ENCODE measurements at regions not wholly inside any gene's neighbourhood (a gene's known extent, or its start where the extent isn't known, plus 50 kb on each side); places are given as distances from the start of the nearest gene placed in this dataset.
"Not testable (repeated sequence)": the region's sequence is repeated elsewhere in the genome, so short reads cannot be mapped to it uniquely, and the experiment has no call there.

GRCh38 chr6:68575765-68576439 is 59.2 kb upstream of the ADGRB3 start:
- DNase-seq (ENCODE audit: low read depth in 2 of 3, low spot score in 2 of 3) = no peak

DNA sequence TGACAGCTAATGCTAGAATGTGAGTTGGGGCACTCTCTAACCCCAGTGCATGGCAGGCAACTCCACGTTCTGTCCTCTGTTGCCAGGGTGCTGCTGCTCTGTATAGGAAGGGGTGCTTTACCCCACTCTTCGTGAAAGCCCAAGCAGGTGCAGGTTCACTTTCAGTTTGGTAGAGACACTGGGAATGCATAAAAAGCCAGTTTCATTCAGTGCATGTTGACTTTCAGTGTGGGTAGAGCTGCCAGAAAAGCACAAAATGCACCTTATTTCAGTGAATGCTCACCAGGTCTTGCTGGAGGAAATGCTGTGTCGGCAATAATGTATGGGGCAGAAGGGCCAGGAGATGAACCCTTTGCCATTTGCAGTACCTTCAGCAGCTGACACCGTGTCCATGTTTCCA is 62.1 kb upstream of the ADGRB3 start:
- DNase-seq (ENCODE audit: low read depth in 2 of 3, low spot score in 2 of 3) = no peak

GRCh38 chr6:68572525-68572924 is 62.6 kb upstream of the ADGRB3 start:
- DNase-seq (ENCODE audit: low read depth in 2 of 3, low spot score in 2 of 3) = peak in 2 of 3 donors; percentile 58 to 59

- DNase-seq (ENCODE audit: low read depth in 2 of 3, low spot score in 2 of 3) = no peak
Observed at GRCh38 chr6:68559716-68560115, 75.4 kb upstream of the ADGRB3 start.

DNA sequence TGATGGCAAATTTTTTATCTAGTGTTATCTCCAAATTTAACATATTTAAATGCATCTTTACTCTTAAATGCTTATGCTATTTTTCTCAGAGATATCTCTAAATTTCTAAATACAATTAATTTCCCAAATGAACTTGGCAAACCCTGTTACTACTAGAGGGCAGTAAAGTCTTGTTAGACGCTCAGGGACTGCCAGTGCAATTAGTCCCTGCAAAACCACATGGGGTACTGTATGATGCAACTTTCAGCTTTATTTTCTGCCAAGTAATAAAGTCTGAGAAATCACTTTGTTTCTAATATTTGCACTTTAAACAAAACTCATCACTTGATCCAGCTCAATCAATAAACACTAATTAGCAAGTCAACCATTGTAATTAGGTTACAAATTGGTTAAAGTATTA is 76.0 kb upstream of the ADGRB3 start:
- peak in 1 of 3 donors; percentile 1 for DNase-seq (ENCODE audit: low read depth in 2 of 3, low spot score in 2 of 3)

DNA sequence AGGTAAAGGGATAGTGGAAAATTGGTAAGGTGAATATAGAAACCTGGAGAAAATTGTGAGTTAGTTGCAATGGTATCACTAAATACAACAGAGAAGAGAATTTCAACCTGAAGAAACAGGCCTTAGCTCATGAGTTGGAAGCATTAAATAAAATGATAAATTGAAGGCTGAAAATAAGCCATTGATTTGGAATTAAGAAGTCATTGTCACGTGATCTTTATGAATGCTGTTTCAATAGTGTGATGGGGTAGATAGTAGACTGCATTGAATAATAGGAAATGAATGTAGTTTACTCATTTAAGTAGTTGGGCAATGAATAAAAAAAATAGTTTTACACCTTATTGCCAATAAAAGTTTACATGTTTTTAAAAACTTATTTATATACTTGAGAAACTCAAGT is 88.5 kb upstream of the ADGRB3 start:
- no peak for DNase-seq (ENCODE audit: low read depth in 2 of 3, low spot score in 2 of 3)

DNA sequence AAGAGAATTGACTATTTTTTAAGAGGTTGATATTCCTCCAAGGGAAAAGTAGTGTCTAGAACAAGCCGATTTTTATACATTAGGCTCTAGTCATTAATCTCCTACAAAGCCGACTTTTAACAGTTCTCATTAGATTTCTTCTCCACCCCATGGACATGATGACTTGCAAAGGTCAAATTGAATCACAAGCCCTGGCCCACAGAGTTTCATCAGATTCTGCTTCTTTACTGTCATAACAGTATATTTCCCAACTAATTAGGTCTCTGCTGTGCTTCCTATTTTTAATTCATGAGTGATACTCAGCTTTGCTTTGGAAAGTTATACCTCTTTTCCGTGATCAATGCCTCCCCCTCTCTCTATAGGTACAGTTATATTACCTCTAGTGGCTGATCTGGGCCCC is 90.6 kb upstream of the ADGRB3 start:
- DNase-seq (ENCODE audit: low read depth in 2 of 3, low spot score in 2 of 3) = no peak

DNA sequence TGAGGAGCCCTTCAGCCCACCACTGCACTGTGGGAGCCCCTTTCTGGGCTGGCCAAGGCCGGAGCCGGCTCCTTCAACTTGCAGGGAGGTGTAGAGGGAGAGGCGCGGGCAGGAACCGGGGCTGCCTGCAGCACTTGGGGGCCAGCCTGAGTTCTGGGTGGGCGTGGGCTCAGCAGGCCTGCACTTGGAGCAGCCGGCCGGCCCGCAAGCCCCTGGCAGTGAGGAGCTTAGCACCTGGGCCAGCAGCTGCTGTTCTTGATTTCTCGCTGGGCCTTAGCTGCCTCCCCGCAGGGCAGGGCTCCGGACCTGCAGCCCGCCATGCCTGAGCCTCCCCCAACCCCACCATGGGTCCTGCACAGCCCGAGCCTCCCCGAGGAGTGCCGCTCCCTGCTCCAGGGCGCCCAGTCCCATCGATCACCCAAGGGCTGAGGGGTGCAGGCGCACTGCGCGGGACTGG is 101.7 kb upstream of the ADGRB3 start:
- DNase-seq (ENCODE audit: low read depth in 2 of 3, low spot score in 2 of 3) = no peak

GRCh38 chr6:68527691-68528090 is 107.4 kb upstream of the ADGRB3 start:
- no peak for DNase-seq (ENCODE audit: low read depth in 2 of 3, low spot score in 2 of 3)

DNA sequence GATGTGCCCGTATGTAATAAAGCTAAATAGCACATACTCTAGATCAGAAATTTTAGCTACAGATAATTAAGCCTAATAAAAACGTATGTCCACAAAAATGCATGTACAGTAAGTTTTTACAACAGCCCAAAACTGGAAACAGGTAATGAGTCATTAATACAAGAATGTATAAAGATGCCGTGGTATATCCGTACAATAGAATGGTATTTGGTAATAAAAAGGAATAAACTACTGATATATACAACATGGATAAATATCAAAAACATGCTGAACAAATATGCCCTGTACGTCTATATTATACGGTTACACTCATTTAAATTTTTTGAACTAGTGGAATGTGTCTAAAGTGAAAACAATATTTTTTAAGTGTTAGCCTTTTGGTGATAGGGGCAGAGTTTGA is 128.2 kb upstream of the ADGRB3 start:
- no peak for DNase-seq (ENCODE audit: low read depth in 2 of 3, low spot score in 2 of 3)

- no peak for DNase-seq (ENCODE audit: low read depth in 2 of 3, low spot score in 2 of 3)
Observed at GRCh38 chr6:68502946-68503345, 132.1 kb upstream of the ADGRB3 start.

- no peak for DNase-seq (ENCODE audit: low read depth in 2 of 3, low spot score in 2 of 3)
Observed at GRCh38 chr6:68497927-68498326, 137.2 kb upstream of the ADGRB3 start.

DNA sequence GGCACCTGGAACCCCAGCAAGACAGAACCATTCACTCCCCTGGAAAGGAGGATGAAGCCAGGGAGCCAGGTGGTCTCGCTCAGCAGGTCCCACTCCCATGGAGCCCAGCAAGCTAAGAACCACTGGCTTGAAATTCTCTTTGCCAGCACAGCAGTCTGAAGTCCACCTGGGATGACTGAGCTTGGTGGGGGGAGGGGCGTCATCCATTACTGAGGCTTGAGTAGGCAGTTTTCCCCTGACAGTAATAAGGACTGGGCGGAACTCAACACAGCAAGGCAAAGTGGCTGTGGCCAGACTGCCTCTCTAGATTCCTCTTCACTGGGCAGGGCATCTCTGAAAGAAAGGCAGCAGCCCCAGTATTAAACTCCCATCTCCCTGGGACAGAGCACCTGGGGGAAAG is 140.2 kb upstream of the ADGRB3 start:
- DNase-seq (ENCODE audit: low read depth in 2 of 3, low spot score in 2 of 3) = not testable (repeated sequence)

DNA sequence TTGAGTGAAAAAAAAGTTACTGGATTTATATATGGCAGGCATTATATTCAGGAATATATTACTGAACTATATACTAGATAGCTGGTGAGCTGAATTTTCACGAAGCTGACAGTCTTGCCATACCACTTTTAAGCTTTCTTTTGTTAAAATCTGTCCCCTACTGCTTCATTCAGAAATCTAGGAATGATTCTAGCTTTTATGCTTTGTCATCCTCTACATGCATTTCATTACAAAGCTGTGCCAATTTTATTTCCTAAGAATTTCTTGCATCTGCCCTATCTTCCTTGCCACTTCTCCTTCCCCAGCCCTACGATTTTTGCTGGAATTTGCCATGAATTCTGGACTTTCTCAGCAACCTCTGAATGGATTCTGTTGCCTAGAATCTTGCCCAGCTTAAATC is 158.5 kb upstream of the ADGRB3 start:
- no peak for DNase-seq (ENCODE audit: low read depth in 2 of 3, low spot score in 2 of 3)

DNA sequence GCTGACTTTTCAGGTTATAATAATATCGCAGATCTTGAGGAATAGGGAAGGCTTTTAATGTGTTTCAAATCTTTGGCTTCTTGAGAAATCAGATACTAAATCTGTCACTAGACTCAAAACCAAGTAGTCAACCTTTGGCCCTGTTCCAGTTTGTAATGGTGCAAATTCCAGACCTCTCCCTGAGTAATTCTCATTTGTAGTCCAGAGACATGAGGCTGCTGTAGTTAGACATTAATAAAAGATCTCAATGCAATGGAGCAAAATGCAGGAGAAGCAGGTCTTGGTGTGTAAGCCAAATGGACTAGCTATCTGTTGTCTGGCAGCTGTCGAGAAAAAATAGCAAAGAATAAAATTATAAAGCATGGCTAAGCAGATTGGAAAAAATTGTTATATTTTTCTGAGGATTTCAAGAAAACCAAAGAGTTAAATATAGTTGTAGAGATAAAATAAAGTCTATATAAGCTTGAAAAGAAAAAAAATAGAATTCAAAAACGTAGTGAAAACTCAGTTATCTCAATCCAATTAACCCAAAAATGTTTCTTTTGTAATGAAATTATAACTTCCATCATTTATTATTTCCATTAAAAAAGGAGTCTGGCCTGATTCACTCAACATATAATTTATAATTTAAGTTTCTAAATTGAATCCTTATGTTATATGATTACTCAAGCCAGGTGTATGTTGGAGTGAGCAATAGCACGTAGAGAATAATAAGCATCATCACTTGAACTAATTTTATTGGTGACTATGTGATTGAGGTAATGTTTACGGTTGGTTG is 161.5 kb upstream of the ADGRB3 start:
- no peak for DNase-seq (ENCODE audit: low read depth in 2 of 3, low spot score in 2 of 3)

DNA sequence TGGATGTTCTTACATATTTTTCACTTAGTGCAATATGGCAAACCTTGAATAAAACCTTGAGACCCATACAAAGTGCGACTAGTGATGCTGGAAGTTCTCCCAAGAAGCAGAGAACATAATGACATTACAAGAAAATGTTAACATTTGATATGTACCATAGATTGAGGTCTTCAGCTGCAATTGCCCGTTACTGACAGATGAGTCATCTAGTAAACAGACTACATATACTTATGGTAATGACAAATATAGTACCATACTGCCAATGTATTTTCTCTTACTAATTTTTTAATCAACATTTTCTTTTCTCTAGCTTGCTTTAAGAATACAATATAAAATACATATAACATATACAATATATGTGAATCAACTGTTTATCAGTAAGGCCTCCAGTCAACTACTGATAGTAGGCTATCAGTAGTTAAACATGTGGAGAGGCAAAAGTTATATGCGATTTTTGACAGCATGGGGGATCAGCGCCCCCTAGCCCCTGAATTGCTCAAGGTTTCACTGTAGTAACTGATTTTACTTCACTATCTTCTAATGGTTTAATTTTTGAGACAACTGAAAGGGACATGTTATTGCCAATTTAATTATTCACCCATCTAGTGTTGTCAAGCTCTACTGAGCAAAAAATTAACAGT is 166.7 kb upstream of the ADGRB3 start:
- DNase-seq (ENCODE audit: low read depth in 2 of 3, low spot score in 2 of 3) = peak in 1 of 3 donors; percentile 0

DNA sequence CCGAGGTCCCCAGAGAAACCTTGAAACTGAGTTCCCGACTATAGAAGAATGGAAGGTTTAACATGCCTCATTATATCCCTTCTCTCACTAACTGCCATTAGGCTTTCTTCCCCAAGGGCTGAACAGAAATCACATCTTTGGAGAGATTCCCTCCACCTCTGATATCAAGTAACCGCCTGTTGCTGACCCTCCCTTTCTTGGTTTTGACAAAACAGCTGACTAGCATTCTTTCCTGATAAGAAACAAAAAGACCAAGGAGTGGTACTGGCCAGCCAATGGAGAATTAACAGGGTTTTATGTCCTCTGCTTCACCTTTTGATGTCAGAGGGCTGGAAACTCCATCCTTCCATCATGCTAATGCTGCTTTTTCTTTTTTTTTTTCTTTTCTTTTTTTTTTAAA is 176.6 kb upstream of the ADGRB3 start:
- no peak for DNase-seq (ENCODE audit: low read depth in 2 of 3, low spot score in 2 of 3)

GRCh38 chr6:68447112-68447511 is 188.0 kb upstream of the ADGRB3 start:
- DNase-seq (ENCODE audit: low read depth in 2 of 3, low spot score in 2 of 3) = no peak

- no peak for DNase-seq (ENCODE audit: low read depth in 2 of 3, low spot score in 2 of 3)
Observed at GRCh38 chr6:68445926-68446325, 189.2 kb upstream of the ADGRB3 start.

DNA sequence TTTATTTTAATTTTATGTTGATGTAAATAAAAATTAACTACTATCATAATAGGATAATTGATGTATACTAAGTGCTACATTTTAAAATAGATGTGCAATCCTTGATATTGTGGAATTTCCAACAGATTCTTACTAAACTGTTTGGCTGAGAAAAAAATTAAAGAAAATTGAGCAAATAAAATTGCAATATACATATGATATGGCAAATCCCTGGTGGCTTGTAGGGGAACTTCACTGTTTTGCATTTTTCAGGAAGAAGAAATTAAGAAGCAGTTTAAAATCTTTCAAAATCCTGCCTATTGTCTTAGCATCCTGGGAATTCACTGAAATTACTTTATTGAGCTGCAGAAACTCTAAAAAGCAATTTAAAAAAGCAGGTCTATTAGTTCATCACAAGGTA is 191.4 kb upstream of the ADGRB3 start:
- no peak for DNase-seq (ENCODE audit: low read depth in 2 of 3, low spot score in 2 of 3)

GRCh38 chr6:68427630-68428029 is 207.5 kb upstream of the ADGRB3 start:
- no peak for DNase-seq (ENCODE audit: low read depth in 2 of 3, low spot score in 2 of 3)

DNA sequence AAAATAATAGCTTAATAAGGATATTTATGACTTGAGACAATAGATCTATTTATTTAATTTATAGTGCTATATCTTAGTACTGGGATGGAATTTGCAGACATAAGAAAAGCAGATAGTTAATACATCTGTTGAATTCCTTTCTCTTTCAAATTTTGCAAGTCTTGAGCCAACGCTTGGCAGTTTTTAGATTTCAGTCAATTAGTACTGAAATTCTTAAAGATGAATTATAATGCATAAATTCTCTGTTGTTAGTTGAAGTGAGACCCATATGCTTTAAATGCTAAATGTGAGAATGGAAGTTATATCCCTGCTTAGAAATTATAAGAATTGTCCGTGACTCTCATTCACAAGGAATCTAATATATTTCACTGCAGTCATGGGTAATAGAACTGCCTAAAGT is 225.1 kb upstream of the ADGRB3 start:
- no peak for DNase-seq (ENCODE audit: low read depth in 2 of 3, low spot score in 2 of 3)

Measured in hematopoietic multipotent progenitor cell (in vitro differentiated cells).